Spleen (tissue), 7 donors: ENCODE measurements at regions not wholly inside any gene's neighbourhood (a gene's known extent, or its start where the extent isn't known, plus 50 kb on each side); places are given as distances from the start of the nearest gene placed in this dataset.

Experiments used
- CTCF ChIP-seq, 11 experiments: fragments of 200-600 bp in 7 of 11; fragments of 450-650 bp in 4 of 11; sonication (generic) in 4 of 11; IDR thresholded peaks in 8 of 11; conservative IDR thresholded peaks in 3 of 11; 1 replicate in 7 of 11; 2 replicates in 4 of 11; pipeline versions ENCODE4 v1.4.0 to v1.8.0; 2016 to 2021; ENCODE audit warnings: antibody characterized with exemption in 11 of 11, inconsistent platforms in 4 of 11, mild to moderate bottlenecking in 1 of 11
- POLR2A ChIP-seq, 3 donors: fragments of 450-650 bp; IDR thresholded peaks; one replicate each; pipeline ENCODE4 v1.5.1; 2017; ENCODE audit warnings: antibody characterized with exemption in 3 of 3, mild to moderate bottlenecking in 1 of 3
- donor health status: DM: no; HTN: no; CAD: no; lungs with moderate emphysema.
- donor health status: DM: no; HTN: no; CAD: no.
- donor health status: DM: no; HTN: no; CAD: no.

DNA sequence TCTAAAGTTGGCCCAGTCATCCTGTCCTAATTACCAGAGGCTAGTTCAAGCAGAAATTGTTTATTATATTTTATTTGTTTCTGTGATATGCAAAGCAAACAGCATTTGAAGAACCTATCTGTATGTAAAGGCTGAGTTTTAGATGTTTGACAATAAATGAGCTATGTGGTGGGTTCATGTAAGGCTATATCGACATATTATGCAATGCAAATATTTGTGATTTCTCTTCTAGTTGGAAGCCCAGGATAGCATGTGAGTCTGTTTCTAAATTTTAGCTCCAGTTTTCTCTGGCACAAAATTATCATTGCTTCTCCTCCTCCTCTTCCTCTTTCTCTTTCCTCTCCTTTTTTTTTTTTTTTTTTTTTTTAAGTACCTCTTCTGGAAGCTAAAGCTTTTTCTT, 263.2 kb upstream of the LMCD1 start:
- no peak for TF ChIP-seq CTCF (IDR thresholded peaks at IDR 0.05 in 8 of 11, conservative IDR thresholded peaks at IDR 0.05 in 3 of 11)
- TF ChIP-seq POLR2A (IDR thresholded peaks at IDR 0.05), result no peak
